Neural cell (in vitro differentiated cells): ENCODE measurements at regions not wholly inside any gene's neighbourhood (a gene's known extent, or its start where the extent isn't known, plus 50 kb on each side); places are given as distances from the start of the nearest gene placed in this dataset.
"Not testable (repeated sequence)": the region's sequence is repeated elsewhere in the genome, so short reads cannot be mapped to it uniquely, and the experiment has no call there.

ENCODE experiments used
- MXI1 ChIP-seq: fragments of 450-650 bp; conservative IDR thresholded peaks from 2 replicates; pipeline ENCODE4 v1.6.1; 2014; ENCODE audit warnings: antibody characterized with exemption, mild to moderate bottlenecking; ENCODE audit not compliant: poor library complexity, severe bottlenecking
- TF ChIP-seq, protein P1 (sequence below): fragments of 450-650 bp; IDR thresholded peaks from 2 replicates; pipeline ENCODE4 v1.5.1; 2014; ENCODE audit warnings: antibody characterized with exemption, mild to moderate bottlenecking, moderate library complexity; ENCODE audit not compliant: poor library complexity, severe bottlenecking

DNA sequence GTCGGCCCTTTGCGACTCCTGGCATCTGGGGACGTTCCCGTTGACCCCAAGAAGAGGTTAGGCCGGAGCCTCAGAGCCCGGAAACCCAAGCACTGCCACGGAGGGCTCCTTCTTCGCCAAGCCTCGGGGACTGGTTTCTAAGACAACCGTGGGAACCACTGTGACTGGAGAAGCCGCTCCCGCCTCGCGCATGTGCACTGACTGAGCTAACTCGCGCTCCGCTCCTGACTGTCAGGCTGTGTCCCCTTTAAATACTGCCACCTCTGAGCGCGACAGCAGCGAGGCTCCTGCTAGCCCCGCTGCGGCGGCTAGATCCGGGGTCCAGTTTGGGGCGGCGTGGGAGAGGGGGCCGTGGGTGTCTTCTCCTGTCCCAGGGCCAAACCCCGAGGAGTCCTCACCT is 104.2 kb upstream of the FOXD4L5 start:
- TF ChIP-seq MXI1 = not testable (repeated sequence)
- TF ChIP-seq, protein P1, sequence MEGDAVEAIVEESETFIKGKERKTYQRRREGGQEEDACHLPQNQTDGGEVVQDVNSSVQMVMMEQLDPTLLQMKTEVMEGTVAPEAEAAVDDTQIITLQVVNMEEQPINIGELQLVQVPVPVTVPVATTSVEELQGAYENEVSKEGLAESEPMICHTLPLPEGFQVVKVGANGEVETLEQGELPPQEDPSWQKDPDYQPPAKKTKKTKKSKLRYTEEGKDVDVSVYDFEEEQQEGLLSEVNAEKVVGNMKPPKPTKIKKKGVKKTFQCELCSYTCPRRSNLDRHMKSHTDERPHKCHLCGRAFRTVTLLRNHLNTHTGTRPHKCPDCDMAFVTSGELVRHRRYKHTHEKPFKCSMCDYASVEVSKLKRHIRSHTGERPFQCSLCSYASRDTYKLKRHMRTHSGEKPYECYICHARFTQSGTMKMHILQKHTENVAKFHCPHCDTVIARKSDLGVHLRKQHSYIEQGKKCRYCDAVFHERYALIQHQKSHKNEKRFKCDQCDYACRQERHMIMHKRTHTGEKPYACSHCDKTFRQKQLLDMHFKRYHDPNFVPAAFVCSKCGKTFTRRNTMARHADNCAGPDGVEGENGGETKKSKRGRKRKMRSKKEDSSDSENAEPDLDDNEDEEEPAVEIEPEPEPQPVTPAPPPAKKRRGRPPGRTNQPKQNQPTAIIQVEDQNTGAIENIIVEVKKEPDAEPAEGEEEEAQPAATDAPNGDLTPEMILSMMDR = not testable (repeated sequence)
